GM23338 (cell line): ENCODE measurements at regions not wholly inside any gene's neighbourhood (a gene's known extent, or its start where the extent isn't known, plus 50 kb on each side); places are given as distances from the start of the nearest gene placed in this dataset.

ENCODE experiments used
- ATAC-seq: fragments of 200-7000 bp; cut with Tn5 transposase; 3 replicates; pipeline ENCODE4 v1.9.1; 2020
- DNase-seq: peaks from one replicate; pipeline ENCODE4 v3.0.0-alpha.2; 2015; ENCODE audit warnings: low spot score
- H2AFZ ChIP-seq: fragments of 200-600 bp; sonication (generic); 2 replicates; pipeline ENCODE4 v1.8.0; 2016; ENCODE audit warnings: antibody characterized with exemption, mild to moderate bottlenecking, moderate library complexity
- H3F3A ChIP-seq: fragments of 200-600 bp; sonication (generic); replicated peaks from 2 replicates; pipeline ENCODE4 v1.8.0; 2017; ENCODE audit warnings: antibody characterized with exemption, mixed run types, low read depth
- H3K27ac ChIP-seq: fragments of 200-600 bp; sonication (generic); 2 replicates; pipeline ENCODE4 v1.6.1; 2016; ENCODE audit warnings: low read depth
- H3K27me3 ChIP-seq: fragments of 200-600 bp; sonication (generic); 2 replicates; pipeline ENCODE4 v1.8.0; 2016; ENCODE audit warnings: mild to moderate bottlenecking, mixed run types, moderate library complexity; ENCODE audit not compliant: insufficient read depth
- H3K36me3 ChIP-seq: fragments of 200-600 bp; sonication (generic); 2 replicates; pipeline ENCODE4 v1.8.0; 2016; ENCODE audit warnings: mild to moderate bottlenecking; ENCODE audit not compliant: insufficient read depth
- H3K4me1 ChIP-seq: fragments of 200-600 bp; sonication (generic); 2 replicates; pipeline ENCODE4 v1.8.0; 2016; ENCODE audit warnings: mild to moderate bottlenecking, moderate library complexity; ENCODE audit not compliant: insufficient read depth
- H3K4me2 ChIP-seq: fragments of 200-600 bp; sonication (generic); 2 replicates; pipeline ENCODE4 v1.7.1; 2017; ENCODE audit warnings: mixed run types
- H3K4me3 ChIP-seq: fragments of 200-600 bp; sonication (generic); 2 replicates; pipeline ENCODE4 v1.6.1; 2016; ENCODE audit warnings: mixed run types
- H3K79me2 ChIP-seq: fragments of 200-600 bp; sonication (generic); replicated peaks from 2 replicates; pipeline ENCODE4 v1.8.0; 2017; ENCODE audit warnings: mild to moderate bottlenecking; ENCODE audit not compliant: insufficient read depth
- H3K9me2 ChIP-seq: fragments of 200-600 bp; sonication (generic); 2 replicates; pipeline ENCODE4 v1.8.0; 2017; ENCODE audit not compliant: insufficient read depth
- H4K20me1 ChIP-seq: fragments of 200-600 bp; sonication (generic); replicated peaks from 2 replicates; pipeline ENCODE4 v1.8.0; 2017; ENCODE audit warnings: mild to moderate bottlenecking; ENCODE audit not compliant: insufficient read depth
- H3K27ac Mint-ChIP-seq: 2 replicates; pipeline ENCODE4 v1.8.0; 2020; ENCODE audit warnings: inconsistent platforms, mild to moderate bottlenecking, moderate library complexity, mixed read lengths
- H3K27me3 Mint-ChIP-seq: 3 replicates; pipeline ENCODE4 v1.8.0; 2022; ENCODE audit warnings: low read depth, mild to moderate bottlenecking, moderate library complexity, mixed read lengths, inconsistent platforms; ENCODE audit not compliant: insufficient read depth, poor library complexity
- H3K36me3 Mint-ChIP-seq: 3 replicates; pipeline ENCODE4 v1.8.0; 2021; ENCODE audit warnings: low read depth, mild to moderate bottlenecking, inconsistent platforms, moderate library complexity, mixed read lengths
- H3K4me1 Mint-ChIP-seq: 3 replicates; pipeline ENCODE4 v1.8.0; 2020; ENCODE audit warnings: mild to moderate bottlenecking, inconsistent platforms, mixed read lengths
- H3K4me3 Mint-ChIP-seq: 3 replicates; pipeline ENCODE4 v1.8.0; 2021; ENCODE audit warnings: moderate library complexity, mild to moderate bottlenecking, inconsistent platforms, mixed read lengths
- H3K9me3 Mint-ChIP-seq: 3 replicates; pipeline ENCODE4 v1.8.0; 2020; ENCODE audit warnings: moderate library complexity, mild to moderate bottlenecking, inconsistent platforms, mixed read lengths
- JUNB ChIP-seq: IDR thresholded peaks from one replicate; pipeline ENCODE4 v1.6.1; 2016; ENCODE audit warnings: antibody characterized with exemption; ENCODE audit not compliant: unreplicated experiment
- POLR2AphosphoS5 ChIP-seq: IDR thresholded peaks from 2 replicates; pipeline ENCODE4 v1.6.1; 2016; ENCODE audit warnings: antibody characterized with exemption, low read depth
- REST ChIP-seq: IDR thresholded peaks from one replicate; pipeline ENCODE4 v1.6.1; 2018; ENCODE audit warnings: antibody characterized with exemption; ENCODE audit not compliant: unreplicated experiment
- STAT1 ChIP-seq: IDR thresholded peaks from one replicate; pipeline ENCODE4 v1.6.1; 2016; ENCODE audit warnings: antibody characterized with exemption; ENCODE audit not compliant: unreplicated experiment
- ZNF114 ChIP-seq: fragments of 250-450 bp; sonication (Bioruptor Pico); IDR thresholded peaks from 2 replicates; pipeline ENCODE4 v1.5.0; 2020; ENCODE audit warnings: mild to moderate bottlenecking, moderate library complexity
- ZNF331 ChIP-seq: fragments of 250-450 bp; sonication (Bioruptor Pico); IDR thresholded peaks from 2 replicates; pipeline ENCODE4 v1.5.0; 2020; ENCODE audit warnings: low read depth, mild to moderate bottlenecking, moderate library complexity
- TF ChIP-seq, protein P1 (sequence below): IDR thresholded peaks from 2 replicates; pipeline ENCODE4 v1.6.1; 2016; ENCODE audit warnings: antibody characterized with exemption
- TF ChIP-seq, protein P2 (sequence below): fragments of 250-450 bp; sonication (Bioruptor Pico); IDR thresholded peaks from 2 replicates; pipeline ENCODE4 v1.5.0; 2020; ENCODE audit warnings: mild to moderate bottlenecking, moderate library complexity
- TF ChIP-seq, protein P3 (sequence below), 2 experiments: fragments of 200-600 bp in 1 of 2; sonication (generic) in 1 of 2; conservative IDR thresholded peaks; 2 replicates each; pipeline versions ENCODE4 v1.5.1 to v1.6.1; 2016 to 2017; ENCODE audit warnings: antibody characterized with exemption in 2 of 2, low read depth in 2 of 2, mild to moderate bottlenecking in 2 of 2, moderate library complexity in 1 of 2

- no peaks in the 10 kb centered on the region for H3K27me3 Mint-ChIP-seq
- no peak overlapping the region for H3K4me3 Mint-ChIP-seq
- Histone ChIP-seq H3K79me2 (no peaks in the 10 kb centered on the region), H3K4me2 (no peak overlapping the region), H3K36me3 (no peaks in the 10 kb centered on the region), H3K9me2 (no peaks in the 10 kb centered on the region), H3K27me3 (no peaks in the 10 kb centered on the region), H3K27ac (no peak overlapping the region), H3K4me3 (no peak overlapping the region), H4K20me1 (no peaks in the 10 kb centered on the region), H2AFZ (no peak overlapping the region), H3F3A (no peaks in the 10 kb centered on the region), H3K4me1 (no peaks in the 10 kb centered on the region)
- TF ChIP-seq STAT1 (no peak), ZNF114 (CRISPR knock-in tag) (no peak), REST (no peak), POLR2AphosphoS5 (no peak), ZNF331 (CRISPR knock-in tag) (no peak), JUNB (no peak)
- TF ChIP-seq, protein P1, sequence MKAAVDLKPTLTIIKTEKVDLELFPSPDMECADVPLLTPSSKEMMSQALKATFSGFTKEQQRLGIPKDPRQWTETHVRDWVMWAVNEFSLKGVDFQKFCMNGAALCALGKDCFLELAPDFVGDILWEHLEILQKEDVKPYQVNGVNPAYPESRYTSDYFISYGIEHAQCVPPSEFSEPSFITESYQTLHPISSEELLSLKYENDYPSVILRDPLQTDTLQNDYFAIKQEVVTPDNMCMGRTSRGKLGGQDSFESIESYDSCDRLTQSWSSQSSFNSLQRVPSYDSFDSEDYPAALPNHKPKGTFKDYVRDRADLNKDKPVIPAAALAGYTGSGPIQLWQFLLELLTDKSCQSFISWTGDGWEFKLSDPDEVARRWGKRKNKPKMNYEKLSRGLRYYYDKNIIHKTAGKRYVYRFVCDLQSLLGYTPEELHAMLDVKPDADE = no peak
- no peak overlapping the region for H3K27ac Mint-ChIP-seq
- ATAC-seq = no peak
- no peaks in the 10 kb centered on the region for H3K36me3 Mint-ChIP-seq
- H3K4me1 Mint-ChIP-seq = no peaks in the 10 kb centered on the region
- no peak for DNase-seq
- H3K9me3 Mint-ChIP-seq = no peaks in the 10 kb centered on the region; the same call in 2 of the 3 replicates
These were observed 121.8 kb upstream of the NDP start for GRCh38 chrX:44094821-44095530.

DNA sequence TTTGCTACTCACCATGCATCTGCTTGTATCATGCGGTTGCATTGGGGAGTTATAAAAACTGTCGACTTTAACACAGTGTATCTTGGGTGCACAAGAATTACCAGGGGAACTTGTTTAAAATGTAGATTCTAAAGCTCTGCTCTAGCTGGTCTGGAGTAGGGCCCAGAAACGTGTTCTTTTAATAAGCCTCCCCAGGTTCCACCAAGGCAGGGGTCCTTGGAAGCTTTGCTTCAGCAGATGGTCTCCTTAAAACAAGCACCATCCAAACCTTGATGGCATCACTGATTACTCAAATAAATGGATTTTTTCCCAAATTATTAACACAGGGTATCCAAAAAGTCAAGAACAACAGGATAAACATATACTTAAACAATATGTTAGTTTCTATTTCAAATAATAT, 120.2 kb upstream of the NDP start:
- Mint-ChIP-seq H3K27ac (no peak overlapping the region), H3K9me3 (no peaks in the 10 kb centered on the region), H3K36me3 (no peaks in the 10 kb centered on the region), H3K27me3 (peaks cover 1% of the 10 kb centered on the region), H3K4me3 (no peak overlapping the region), H3K4me1 (no peaks in the 10 kb centered on the region)
- DNase-seq = no peak
- Histone ChIP-seq H3K27me3 (no peaks in the 10 kb centered on the region), H2AFZ (no peak overlapping the region), H3K79me2 (no peaks in the 10 kb centered on the region), H3K27ac (no peak overlapping the region), H3K9me2 (no peaks in the 10 kb centered on the region), H4K20me1 (no peaks in the 10 kb centered on the region), H3K4me3 (no peak overlapping the region), H3F3A (no peaks in the 10 kb centered on the region), H3K36me3 (no peaks in the 10 kb centered on the region), H3K4me1 (no peaks in the 10 kb centered on the region), H3K4me2 (no peak overlapping the region)
- no peak for ATAC-seq
- TF ChIP-seq ZNF114 (CRISPR knock-in tag) = no peak
- TF ChIP-seq, protein P2, sequence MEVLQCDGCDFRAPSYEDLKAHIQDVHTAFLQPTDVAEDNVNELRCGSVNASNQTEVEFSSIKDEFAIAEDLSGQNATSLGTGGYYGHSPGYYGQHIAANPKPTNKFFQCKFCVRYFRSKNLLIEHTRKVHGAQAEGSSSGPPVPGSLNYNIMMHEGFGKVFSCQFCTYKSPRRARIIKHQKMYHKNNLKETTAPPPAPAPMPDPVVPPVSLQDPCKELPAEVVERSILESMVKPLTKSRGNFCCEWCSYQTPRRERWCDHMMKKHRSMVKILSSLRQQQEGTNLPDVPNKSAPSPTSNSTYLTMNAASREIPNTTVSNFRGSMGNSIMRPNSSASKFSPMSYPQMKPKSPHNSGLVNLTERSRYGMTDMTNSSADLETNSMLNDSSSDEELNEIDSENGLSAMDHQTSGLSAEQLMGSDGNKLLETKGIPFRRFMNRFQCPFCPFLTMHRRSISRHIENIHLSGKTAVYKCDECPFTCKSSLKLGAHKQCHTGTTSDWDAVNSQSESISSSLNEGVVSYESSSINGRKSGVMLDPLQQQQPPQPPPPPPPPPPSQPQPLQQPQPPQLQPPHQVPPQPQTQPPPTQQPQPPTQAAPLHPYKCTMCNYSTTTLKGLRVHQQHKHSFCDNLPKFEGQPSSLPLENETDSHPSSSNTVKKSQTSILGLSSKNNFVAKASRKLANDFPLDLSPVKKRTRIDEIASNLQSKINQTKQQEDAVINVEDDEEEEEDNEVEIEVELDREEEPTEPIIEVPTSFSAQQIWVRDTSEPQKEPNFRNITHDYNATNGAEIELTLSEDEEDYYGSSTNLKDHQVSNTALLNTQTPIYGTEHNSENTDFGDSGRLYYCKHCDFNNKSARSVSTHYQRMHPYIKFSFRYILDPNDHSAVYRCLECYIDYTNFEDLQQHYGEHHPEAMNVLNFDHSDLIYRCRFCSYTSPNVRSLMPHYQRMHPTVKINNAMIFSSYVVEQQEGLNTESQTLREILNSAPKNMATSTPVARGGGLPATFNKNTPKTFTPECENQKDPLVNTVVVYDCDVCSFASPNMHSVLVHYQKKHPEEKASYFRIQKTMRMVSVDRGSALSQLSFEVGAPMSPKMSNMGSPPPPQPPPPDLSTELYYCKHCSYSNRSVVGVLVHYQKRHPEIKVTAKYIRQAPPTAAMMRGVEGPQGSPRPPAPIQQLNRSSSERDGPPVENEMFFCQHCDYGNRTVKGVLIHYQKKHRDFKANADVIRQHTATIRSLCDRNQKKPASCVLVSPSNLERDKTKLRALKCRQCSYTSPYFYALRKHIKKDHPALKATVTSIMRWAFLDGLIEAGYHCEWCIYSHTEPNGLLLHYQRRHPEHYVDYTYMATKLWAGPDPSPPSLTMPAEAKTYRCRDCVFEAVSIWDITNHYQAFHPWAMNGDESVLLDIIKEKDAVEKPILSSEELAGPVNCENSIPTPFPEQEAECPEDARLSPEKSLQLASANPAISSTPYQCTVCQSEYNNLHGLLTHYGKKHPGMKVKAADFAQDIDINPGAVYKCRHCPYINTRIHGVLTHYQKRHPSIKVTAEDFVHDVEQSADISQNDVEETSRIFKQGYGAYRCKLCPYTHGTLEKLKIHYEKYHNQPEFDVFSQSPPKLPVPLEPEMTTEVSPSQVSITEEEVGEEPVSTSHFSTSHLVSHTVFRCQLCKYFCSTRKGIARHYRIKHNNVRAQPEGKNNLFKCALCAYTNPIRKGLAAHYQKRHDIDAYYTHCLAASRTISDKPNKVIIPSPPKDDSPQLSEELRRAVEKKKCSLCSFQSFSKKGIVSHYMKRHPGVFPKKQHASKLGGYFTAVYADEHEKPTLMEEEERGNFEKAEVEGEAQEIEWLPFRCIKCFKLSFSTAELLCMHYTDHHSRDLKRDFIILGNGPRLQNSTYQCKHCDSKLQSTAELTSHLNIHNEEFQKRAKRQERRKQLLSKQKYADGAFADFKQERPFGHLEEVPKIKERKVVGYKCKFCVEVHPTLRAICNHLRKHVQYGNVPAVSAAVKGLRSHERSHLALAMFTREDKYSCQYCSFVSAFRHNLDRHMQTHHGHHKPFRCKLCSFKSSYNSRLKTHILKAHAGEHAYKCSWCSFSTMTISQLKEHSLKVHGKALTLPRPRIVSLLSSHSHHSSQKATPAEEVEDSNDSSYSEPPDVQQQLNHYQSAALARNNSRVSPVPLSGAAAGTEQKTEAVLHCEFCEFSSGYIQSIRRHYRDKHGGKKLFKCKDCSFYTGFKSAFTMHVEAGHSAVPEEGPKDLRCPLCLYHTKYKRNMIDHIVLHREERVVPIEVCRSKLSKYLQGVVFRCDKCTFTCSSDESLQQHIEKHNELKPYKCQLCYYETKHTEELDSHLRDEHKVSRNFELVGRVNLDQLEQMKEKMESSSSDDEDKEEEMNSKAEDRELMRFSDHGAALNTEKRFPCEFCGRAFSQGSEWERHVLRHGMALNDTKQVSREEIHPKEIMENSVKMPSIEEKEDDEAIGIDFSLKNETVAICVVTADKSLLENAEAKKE (CRISPR knock-in tag) = no peak
- no peak for TF ChIP-seq POLR2AphosphoS5
- TF ChIP-seq, protein P3, sequence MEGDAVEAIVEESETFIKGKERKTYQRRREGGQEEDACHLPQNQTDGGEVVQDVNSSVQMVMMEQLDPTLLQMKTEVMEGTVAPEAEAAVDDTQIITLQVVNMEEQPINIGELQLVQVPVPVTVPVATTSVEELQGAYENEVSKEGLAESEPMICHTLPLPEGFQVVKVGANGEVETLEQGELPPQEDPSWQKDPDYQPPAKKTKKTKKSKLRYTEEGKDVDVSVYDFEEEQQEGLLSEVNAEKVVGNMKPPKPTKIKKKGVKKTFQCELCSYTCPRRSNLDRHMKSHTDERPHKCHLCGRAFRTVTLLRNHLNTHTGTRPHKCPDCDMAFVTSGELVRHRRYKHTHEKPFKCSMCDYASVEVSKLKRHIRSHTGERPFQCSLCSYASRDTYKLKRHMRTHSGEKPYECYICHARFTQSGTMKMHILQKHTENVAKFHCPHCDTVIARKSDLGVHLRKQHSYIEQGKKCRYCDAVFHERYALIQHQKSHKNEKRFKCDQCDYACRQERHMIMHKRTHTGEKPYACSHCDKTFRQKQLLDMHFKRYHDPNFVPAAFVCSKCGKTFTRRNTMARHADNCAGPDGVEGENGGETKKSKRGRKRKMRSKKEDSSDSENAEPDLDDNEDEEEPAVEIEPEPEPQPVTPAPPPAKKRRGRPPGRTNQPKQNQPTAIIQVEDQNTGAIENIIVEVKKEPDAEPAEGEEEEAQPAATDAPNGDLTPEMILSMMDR (conservative IDR thresholded peaks at IDR 0.05; ENCODE audit: low read depth in 2 of 2) = no peak
